ENCODE measurements at regions not wholly inside any gene's neighbourhood (a gene's known extent, or its start where the extent isn't known, plus 50 kb on each side); places are given as distances from the start of the nearest gene placed in this dataset.
"Not testable (repeated sequence)": the region's sequence is repeated elsewhere in the genome, so short reads cannot be mapped to it uniquely, and the experiment has no call there.

DNA sequence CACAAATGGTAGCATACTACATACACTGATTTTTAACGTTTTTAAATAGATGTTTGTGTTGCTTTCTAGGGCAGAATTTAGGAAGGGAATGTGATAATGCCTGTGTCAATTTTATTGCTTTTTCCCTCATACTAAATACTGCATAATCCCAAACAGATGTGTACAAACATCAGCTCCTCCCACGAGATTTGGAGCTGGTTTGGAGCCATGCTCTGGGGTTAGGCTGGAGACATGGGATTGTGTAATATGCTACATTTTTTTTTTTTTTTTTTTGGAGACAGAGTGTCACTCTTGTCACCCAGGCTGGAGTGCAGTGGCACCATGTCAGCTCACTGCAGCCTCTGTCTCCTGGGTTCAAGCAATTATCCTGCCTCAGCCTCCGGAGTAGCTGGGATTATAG, 80.1 kb downstream of the EBLN2 start:
- CTCF ChIA-PET, result no interaction called here
- no peak overlapping the region for H3K27ac ChIP-seq
- TF ChIP-seq, protein P1, sequence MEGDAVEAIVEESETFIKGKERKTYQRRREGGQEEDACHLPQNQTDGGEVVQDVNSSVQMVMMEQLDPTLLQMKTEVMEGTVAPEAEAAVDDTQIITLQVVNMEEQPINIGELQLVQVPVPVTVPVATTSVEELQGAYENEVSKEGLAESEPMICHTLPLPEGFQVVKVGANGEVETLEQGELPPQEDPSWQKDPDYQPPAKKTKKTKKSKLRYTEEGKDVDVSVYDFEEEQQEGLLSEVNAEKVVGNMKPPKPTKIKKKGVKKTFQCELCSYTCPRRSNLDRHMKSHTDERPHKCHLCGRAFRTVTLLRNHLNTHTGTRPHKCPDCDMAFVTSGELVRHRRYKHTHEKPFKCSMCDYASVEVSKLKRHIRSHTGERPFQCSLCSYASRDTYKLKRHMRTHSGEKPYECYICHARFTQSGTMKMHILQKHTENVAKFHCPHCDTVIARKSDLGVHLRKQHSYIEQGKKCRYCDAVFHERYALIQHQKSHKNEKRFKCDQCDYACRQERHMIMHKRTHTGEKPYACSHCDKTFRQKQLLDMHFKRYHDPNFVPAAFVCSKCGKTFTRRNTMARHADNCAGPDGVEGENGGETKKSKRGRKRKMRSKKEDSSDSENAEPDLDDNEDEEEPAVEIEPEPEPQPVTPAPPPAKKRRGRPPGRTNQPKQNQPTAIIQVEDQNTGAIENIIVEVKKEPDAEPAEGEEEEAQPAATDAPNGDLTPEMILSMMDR (conservative IDR thresholded peaks at IDR 0.05; ENCODE audit: low read depth), result no peak
- POLR2A ChIA-PET (ENCODE audit: low non-redundant PET), result no interaction called here
- DNase-seq (ENCODE audit: low spot score), result no peak

DNA sequence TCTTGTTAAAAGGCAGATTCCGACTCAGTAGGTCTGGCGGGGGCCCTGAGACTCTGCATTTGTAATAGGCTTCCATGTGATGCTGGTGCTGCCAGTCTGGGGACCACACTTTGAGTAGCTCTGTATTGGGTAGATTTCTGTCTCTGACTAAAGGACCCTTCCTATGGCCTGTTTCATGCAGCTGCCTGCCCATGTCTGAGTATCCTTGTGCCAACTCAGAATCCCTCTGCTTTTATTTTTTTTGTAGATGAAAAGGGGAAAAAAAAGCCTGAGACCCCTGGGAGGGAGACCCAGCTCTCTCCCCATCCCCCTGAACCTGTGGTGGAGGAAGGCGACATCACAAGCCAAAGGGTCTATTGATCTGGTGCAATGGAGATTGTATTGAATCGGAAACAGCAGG, 81.9 kb downstream of the EBLN2 start:
- CTCF ChIA-PET, result no interaction called here
- H3K27ac ChIP-seq, result no peak overlapping the region
- POLR2A ChIA-PET (ENCODE audit: low non-redundant PET), result no interaction called here
- TF ChIP-seq, protein P1 (conservative IDR thresholded peaks at IDR 0.05; ENCODE audit: low read depth), result no peak
- DNase-seq (ENCODE audit: low spot score), result no peak

DNA sequence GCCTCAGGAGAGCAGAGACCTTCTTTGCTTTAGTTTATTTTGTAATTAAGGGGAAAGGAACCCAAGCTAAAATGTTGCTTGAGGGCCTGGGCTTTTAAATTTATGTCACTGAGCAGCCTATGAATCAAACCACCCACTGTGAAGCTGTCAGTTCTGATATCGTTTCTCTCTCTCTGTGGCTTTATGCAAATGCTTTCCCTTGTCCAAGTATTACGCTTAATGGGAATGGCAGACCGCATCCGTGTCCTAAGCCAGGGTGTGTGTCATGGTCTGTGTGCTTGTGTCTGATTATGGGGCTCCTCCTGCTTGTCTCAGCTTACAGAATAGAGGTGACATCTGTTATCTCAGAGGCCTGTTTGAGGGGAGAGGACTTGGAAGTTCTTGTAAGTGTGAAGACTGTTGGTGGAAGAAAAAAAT, 82.4 kb downstream of the EBLN2 start:
- ChIA-PET POLR2A (ENCODE audit: low non-redundant PET) (no interaction called here), CTCF (no interaction called here)
- TF ChIP-seq, protein P1 (conservative IDR thresholded peaks at IDR 0.05; ENCODE audit: low read depth), result no peak
- DNase-seq (ENCODE audit: low spot score), result no peak
- H3K27ac ChIP-seq, result no peak overlapping the region

DNA sequence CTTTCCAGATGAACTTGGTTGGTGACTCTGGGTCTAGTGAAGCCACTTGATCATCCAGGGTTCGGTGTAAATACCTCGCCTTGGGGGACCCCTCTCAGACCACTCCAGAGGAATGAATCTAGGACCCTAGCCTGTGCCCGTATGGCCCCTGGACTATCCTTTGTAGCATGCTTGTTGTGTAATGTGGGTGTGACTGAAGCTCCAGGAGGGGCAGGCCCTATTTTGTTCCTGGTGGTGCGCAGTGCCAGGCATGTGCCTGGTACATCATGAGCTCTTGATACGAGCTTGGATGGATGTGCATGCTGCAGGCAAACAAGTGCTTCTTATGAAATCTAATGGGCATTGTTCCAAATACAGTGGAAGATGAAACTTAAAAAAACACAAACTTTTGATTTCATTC, 82.8 kb downstream of the EBLN2 start:
- ChIA-PET POLR2A (ENCODE audit: low non-redundant PET) (no interaction called here), CTCF (no interaction called here)
- no peak overlapping the region for H3K27ac ChIP-seq
- DNase-seq (ENCODE audit: low spot score), result no peak
- TF ChIP-seq, protein P1 (conservative IDR thresholded peaks at IDR 0.05; ENCODE audit: low read depth), result no peak

DNA sequence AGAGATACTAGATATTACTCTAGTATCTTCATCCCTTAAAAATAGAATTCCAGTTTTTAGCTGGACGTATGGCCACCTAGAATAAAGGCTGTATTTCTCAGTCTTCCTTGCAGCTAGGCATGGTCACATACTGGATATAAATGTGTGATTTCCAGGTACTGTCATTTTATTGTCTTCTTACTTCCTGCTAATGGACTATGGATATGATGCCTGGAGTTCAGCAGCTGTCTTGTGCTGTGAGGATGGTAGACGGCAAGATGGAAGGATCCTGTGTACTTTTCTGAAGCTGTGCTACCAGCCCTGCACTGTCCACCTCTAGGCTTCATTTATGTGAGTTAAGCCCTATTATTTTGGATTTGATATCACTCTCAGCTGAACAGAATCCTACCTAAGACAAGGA, 83.4 kb downstream of the EBLN2 start:
- POLR2A ChIA-PET (ENCODE audit: low non-redundant PET), result no interaction called here
- TF ChIP-seq, protein P1 (conservative IDR thresholded peaks at IDR 0.05; ENCODE audit: low read depth), result no peak
- DNase-seq (ENCODE audit: low spot score), result no peak
- CTCF ChIA-PET, result no interaction called here
- no peak overlapping the region for H3K27ac ChIP-seq

DNA sequence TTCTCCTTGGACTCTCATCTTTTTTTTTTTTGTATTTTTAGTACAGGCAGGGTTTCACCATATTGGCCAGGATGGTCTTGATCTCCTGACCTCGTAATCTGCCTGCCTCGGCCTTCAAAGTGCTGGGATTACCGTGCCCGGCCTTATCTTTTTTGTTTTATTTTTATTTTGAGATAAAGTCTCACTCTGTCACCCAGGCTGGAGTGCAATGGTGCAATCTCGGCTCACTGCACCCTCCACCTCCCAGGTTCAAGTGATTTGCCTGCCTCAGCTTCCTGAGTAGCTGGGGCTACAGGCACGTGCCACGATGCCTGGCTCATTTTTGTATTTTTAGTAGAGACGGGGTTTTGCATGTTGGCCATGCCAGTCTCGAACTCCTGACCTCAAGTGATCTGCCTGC, 86.0 kb downstream of the EBLN2 start:
- DNase-seq (ENCODE audit: low spot score); POLR2A ChIA-PET (ENCODE audit: low non-redundant PET); H3K27ac ChIP-seq: not testable (repeated sequence)
- CTCF ChIA-PET, result interaction anchor here (0.6 kb wide), 1 partner anchor 396 kb away, joined by 3 read pairs; no protein-coding TSS in a partner anchor

DNA sequence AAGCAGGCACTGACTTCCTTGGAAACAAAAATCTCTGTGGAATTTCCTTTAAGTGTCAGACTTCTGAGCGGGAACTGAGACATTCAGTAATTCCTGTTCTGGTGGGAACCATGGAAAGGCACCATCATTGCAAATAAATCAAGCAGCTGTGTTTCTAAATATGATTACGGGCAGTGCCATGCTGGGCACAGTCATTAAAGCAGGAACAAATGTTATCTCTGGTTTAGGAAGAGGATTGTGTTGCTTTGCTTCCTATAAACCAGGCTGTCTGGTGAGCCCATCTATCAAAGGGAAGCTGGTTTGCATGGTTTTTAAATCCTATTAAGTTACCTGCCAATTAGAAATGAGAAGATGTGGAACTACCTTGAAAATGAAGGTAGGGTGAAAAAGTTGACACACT, 86.7 kb downstream of the EBLN2 start:
- ChIA-PET POLR2A (ENCODE audit: low non-redundant PET) (no interaction called here), CTCF (interaction anchor here (0.6 kb wide), 1 partner anchor 196 kb away, joined by 3 read pairs; no protein-coding TSS in a partner anchor)
- TF ChIP-seq, protein P1 (conservative IDR thresholded peaks at IDR 0.05; ENCODE audit: low read depth), result no peak
- H3K27ac ChIP-seq, result no peak overlapping the region
- no peak for DNase-seq (ENCODE audit: low spot score)

Measured in RWPE1 (cell line).